Stimulated activated CD8-positive, alpha-beta memory T cell treated with anti-CD3 and anti-CD28 coated beads, Interleukin-2, amount 100 ng/mL, for 48 hours (primary cell): ENCODE measurements at regions not wholly inside any gene's neighbourhood (a gene's known extent, or its start where the extent isn't known, plus 50 kb on each side); places are given as distances from the start of the nearest gene placed in this dataset.

Experiments used
- DNase-seq, 2 donors: peaks; one replicate each; pipeline ENCODE4 v3.0.0-alpha.2; 2020; ENCODE audit warnings: low read depth in 2 of 2

DNA sequence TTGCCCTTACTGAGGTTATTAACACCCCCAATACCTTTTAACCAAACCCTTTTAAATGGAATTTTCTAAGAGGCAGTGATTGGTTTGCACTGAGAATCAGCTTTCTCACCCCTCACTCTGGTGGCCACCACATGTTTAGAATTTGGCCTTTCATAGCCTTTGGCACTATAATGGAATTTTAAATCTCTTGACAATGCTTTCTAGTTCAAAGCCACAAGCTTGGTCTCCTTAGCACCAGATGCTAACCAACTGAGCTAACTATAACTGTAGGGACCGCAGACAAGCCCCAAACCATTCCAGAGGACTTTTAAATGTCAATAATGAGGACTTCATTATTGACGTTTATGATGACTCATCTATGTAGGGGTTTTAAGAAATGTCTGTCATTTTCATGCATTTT, 238.7 kb upstream of the SNX7 start:
- DNase-seq = no peak

GRCh38 chr1:98421085-98421435, 240.5 kb upstream of the SNX7 start:
- no peak for DNase-seq

DNA sequence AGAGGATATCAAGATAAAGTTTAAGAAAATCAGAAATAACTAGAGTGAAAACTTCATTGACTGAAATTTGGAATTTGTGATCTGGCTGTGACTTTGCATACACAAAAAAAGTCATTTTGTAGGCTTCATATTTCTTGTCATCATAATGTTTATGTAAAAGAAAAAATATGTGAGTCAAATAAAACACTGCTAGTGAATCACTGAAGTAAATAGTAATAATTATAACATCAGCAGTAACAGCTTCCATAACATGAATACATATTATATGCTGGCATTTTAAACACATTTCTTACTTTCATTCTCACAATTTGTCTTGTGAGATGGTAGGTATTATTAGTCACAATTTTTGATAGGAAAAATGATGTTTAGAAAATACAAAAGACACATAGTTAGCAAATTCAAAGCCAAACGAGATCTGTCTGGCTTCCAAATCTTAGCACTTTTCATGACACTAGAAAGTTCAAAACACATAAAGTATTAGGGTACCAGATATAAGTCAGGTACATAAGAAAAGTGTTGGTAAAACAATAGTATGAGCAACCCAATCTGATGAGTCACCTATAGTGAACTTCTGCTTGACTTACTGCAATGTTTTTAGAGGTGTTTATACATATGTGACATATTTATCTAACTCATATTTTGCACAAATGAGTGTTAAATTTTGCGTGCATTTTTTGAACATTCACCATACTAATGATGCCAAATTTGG, 241.0 kb upstream of the SNX7 start:
- no peak for DNase-seq

DNA sequence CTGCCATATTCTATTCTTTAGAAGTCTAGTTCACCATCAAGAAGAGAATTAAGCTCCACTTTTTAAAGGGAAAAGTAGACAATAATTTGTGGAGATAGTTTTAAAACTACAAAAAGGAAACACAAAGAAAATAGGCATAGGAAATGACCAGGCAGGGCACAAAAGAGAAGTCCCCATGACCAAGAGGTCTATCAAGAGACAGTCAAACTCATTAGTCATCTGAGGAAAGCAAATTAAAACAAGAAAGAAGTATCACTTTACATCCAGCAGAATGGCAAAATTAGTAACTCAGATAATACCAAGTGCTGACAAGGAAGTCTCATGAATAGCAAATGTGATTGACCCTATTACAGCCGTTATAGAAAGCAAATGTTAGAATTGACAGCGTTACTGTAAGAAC, 243.7 kb upstream of the SNX7 start:
- no peak for DNase-seq

GRCh38 chr1:98410082-98410481, 251.4 kb upstream of the SNX7 start:
- DNase-seq = no peak

- DNase-seq = no peak
Observed at GRCh38 chr1:98406352-98407088, 255.0 kb upstream of the SNX7 start.

DNA sequence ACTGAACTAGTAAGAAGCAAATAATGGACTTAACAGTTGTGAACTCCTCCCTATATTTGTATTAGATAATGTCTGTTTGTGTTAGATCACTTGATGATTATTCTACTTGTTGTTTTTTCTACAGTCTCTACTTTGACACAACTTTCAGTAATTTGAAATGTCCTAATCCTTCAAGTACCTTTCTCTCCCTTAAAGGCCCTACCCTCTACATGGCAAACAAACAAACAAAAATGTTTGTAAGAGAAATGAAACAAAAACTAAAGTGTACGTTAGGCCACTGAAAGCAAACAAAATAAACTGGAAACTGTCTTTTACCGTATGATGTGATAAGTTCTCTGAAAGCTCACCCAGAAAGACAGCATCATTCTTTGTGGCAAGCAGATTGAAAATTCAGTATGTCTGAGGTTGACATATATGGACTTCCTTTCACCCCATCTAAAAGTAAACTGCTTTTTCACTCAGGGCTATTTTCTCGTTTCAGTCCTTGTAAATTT, 255.9 kb upstream of the SNX7 start:
- DNase-seq = no peak

DNA sequence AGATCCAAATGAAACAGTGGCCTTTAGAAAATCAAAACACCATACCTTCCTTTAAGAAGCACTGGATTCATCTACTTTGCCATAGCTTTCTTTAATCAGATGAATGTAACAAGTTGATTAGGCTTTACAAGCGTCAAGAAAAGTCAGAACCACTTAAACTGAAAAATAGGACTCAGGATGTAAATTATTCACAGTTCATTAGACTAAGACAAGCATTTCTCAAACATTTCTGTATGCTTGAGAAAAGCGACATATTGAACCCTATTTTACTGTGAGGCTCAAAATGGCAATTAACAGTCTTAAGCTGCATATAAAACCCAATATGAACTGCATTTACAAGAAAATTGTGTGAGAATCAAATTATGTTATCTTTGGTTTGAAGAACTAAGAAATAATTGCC, 256.7 kb upstream of the SNX7 start:
- no peak for DNase-seq

DNA sequence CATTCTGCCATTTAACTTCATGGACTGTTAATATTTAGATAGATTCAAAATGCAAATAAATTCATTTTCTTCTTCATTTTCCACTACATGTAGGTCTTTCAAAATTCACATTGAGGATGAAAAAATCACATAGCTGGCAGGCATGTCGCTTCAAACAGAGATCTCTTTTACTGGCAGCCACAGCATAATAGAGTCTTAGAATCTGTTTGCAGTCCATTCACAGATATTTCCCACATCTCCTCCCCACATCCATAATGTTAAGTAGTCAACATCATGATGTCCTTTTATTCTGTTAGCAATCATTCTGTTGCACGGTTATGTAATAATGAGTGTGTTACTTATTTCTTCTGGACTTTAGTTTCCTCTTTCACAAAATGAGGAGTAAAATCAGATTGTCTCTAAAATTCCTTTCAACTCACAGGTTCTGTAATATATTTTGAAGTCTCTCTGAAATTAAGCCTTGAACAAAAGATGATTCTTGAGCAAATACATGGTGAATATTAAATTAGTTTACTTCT, 257.5 kb upstream of the SNX7 start:
- DNase-seq = no peak

DNA sequence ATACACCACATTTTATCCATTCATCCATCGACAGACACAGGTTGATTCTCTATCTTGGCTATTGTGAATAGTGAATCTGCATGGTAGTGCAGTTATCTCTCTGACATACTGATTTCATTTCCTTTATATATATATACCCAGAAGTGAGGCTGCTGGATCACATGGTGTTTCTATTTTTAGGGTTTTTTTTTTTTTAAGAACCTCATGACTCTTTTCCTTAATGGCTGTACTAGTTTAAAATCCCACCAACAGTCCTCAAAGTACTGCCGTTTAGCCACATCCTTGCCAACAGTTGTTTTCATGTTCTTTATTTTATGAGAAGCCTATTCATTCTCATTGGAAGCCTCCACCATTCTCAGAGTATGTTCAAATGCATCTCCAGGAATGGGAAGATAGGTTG, 258.7 kb upstream of the SNX7 start:
- no peak for DNase-seq

- no peak for DNase-seq
Observed at GRCh38 chr1:98400446-98400845, 261.1 kb upstream of the SNX7 start.

GRCh38 chr1:98399218-98399617, 262.3 kb upstream of the SNX7 start:
- DNase-seq = no peak

- no peak for DNase-seq
Observed at GRCh38 chr1:98398649-98399048, 262.9 kb upstream of the SNX7 start.

GRCh38 chr1:98398092-98398491, 263.4 kb upstream of the SNX7 start:
- no peak for DNase-seq

DNA sequence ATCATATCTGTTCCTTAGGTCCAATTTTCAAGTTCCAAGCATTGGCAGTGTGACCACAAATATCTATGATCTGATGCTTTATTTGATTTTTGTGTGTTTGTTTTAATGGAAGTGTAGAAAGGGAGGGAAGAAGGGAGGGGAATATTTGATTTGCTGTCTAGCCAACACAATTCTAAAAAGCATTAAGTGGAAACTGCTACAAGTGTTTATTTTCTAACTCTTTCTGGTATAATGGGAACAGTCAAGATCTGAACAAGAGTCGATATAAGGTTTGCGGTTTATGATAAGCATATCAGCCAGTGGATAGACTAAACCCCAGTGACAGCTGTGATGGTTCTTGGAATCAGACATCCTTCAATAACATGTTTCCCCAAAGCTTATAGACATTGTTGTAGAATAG, 267.8 kb upstream of the SNX7 start:
- no peak for DNase-seq

- no peak for DNase-seq
Observed at GRCh38 chr1:98391175-98391574, 270.3 kb upstream of the SNX7 start.

GRCh38 chr1:98389809-98390208, 271.7 kb upstream of the SNX7 start:
- DNase-seq = no peak

DNA sequence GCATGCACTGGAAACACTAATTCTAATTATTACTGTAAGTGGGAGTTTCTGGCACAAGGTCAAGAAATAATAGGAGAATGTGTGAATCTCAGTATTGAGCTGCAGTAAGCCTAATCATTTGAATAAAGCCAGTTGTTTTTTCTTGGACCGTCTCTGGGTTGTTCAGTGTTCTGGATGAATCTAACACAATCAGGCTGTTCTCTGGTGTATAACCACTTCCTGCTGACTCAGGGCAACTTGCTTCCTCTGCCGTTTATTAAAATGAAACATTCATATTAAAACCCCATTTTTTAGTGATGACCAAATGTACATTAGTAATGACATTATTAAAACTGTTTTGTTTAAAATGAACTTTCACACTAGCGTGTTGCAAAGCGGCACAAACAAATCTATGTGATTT, 273.1 kb upstream of the SNX7 start:
- no peak for DNase-seq

DNA sequence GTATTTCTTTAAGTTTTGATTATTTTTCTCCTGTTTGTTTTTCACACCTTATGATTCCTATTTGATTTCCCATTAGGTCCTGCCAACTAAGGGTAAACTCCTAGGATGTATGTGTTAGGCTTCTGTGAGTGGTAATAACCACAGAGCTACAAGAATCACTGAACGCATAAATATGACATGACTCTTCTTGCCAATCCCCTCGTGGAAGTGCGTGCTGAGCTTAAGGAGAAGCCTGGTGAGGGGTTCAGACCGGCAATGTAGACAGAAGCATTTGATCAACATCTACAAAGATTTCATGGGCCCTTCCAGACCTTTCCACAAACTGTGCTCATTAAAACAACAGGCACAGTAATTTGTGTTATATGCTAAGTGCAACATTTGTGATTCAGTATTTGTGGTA, 273.8 kb upstream of the SNX7 start:
- DNase-seq = no peak

DNA sequence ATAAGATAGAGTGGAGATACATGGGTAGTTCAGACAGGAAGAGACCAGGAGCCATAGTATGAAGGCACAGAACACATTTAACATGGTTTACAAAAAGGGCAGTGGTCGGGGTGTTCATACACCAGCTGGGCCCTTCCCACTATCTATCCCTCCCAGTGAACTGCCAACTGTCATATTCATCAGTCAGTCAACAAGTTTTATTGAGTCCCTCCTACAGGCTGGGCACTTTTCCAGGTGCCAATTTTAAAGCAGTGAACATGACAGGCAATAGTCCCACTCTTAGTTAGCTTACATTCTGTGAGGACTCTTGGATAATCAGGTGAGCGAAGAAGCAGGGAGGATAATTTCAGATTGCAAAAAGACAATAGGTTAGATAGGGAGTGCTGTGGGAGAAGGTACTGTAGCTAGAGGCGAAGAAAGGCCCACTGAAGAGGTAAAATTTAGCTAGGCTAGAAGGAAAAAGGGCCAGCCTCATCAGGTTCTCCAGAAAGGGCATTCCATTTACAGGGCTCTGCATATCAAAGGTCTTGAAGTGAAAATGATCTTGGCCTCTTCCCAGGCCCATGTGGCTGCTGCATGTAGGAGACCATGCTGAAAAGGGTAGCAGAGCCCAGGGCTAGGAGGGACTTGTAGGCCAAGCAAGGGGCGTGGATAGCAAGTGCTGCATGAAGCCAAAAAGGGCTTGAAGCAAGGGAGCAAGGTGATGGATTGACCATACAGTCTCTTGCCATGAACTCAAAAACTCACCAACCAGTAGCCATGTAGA, 274.7 kb upstream of the SNX7 start:
- DNase-seq = no peak

DNA sequence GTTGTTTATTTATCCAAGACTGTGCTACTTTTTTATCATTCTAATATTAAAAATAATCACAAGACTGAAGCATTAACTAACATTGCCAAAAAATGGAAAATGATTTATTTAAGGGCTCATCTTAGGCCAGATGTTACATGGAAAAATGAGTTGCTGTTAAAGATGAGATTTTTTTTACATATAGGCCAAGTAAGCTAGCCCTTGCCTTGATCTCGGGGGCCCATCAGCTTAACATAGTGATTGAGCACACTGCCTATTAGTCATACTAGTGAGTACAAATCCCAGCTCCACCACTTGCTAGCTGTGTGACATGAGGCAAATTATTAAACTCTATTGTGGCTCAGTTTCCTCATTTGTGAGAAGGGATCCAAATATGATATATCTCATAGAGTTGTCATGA, 275.9 kb upstream of the SNX7 start:
- no peak for DNase-seq

DNA sequence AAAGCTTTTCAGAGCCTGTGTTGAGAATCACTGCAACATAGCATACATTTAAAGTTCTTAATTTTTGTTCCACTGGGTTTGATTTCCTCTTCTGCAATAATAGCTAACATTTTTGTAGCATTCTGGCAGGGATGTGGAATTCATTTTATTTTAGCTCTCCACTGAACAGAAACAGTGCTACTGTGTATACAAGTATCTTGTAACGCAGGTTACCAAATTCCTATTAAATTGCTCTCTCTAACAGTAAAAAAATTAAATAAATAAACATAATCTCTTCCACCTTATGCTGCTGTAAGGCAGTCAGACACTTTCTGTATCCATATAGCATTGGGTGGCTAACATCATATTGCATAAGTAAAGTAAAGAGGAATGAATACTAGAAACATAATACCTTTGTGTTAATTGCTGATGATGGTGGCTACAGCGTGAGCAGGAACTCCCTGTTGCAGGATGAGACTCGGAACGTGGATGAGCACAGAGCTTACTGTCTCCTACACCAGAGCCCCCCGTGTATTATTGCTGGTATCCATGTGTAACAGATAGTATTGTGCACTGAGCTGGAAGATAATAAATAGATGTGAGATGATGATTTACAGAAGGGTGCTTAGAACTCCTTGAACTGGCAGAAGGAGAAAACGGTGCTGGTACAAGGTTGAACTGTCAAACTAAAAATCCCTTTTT, 276.9 kb upstream of the SNX7 start:
- no peak for DNase-seq
